Left ventricle myocardium inferior (tissue), 1 donor: ENCODE measurements at regions not wholly inside any gene's neighbourhood (a gene's known extent, or its start where the extent isn't known, plus 50 kb on each side); places are given as distances from the start of the nearest gene placed in this dataset.

Experiments
- DNase-seq: peaks from one replicate; pipeline ENCODE4 v3.0.0-alpha.2; 2020
- H3K27ac ChIP-seq: fragments of 200-600 bp; replicated peaks from 2 replicates; pipeline ENCODE4 v1.8.0; 2021
- H3K27me3 ChIP-seq: fragments of 200-600 bp; 2 replicates; pipeline ENCODE4 v1.8.0; 2021; ENCODE audit warnings: low read depth
- H3K36me3 ChIP-seq: fragments of 200-600 bp; 2 replicates; pipeline ENCODE4 v1.8.0; 2021
- H3K4me1 ChIP-seq: fragments of 200-600 bp; 2 replicates; pipeline ENCODE4 v1.8.0; 2021
- H3K4me3 ChIP-seq: fragments of 200-600 bp; 2 replicates; pipeline ENCODE4 v1.8.0; 2021; ENCODE audit warnings: mild to moderate bottlenecking, moderate library complexity
- H3K9me3 ChIP-seq: fragments of 200-600 bp; replicated peaks from 2 replicates; pipeline ENCODE4 v1.8.0; 2021
- intact Hi-C: fragments of 100-400 bp; cut with micrococcal nuclease; formaldehyde crosslinking; loops from one replicate; pipeline ENCODE4 v1.11.0; 2022
- TF ChIP-seq, protein P1 (sequence below): fragments of 200-600 bp; IDR thresholded peaks from 2 replicates; pipeline ENCODE4 v1.8.0; 2021; ENCODE audit warnings: antibody characterized with exemption, mild to moderate bottlenecking, borderline replicate concordance
- donor health status: DM: no; HTN: yes; CAD: no; lungs with severe emphysema.

DNA sequence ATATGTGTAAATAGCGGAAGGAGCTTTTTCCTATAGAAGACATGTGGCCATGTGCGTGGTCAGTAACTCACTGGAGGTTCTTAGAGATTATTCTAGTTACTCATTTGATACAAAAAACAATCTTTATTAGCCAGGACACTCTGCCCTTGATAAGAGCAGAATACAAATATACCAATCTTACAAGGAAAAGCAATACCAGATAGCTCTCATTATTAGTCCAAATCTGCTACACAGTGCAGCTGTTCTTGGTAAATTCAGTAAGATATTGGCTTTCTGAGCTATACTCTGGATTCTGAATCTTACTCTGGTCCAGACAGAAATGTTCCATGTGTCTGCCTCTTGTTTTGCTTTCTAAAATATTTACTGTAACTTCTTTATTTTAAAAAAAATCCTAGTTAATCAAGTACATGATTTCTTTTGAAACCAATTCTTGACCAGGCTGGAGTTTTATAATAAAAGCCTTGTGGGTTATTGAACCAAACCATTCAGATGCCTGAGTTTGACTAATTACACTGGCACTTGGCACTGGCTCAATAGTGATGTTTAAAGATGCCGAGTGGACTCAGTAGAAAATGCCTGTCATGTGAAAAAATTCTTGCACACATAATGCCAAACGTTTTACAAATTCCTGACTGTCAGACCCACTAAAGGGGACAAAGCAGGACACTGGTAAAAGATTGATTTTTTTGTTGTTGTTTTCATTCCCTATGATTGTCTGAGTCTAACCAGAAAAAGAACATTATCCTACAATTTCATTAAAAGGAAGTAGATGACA lies 242.8 kb upstream of the TCF21 start:
- Histone ChIP-seq H3K9me3 (no peaks in the 10 kb centered on the region), H3K4me1 (no peaks in the 10 kb centered on the region), H3K27me3 (no peaks in the 10 kb centered on the region), H3K4me3 (no peak overlapping the region), H3K36me3 (no peaks in the 10 kb centered on the region), H3K27ac (no peak overlapping the region)
- TF ChIP-seq, protein P1, sequence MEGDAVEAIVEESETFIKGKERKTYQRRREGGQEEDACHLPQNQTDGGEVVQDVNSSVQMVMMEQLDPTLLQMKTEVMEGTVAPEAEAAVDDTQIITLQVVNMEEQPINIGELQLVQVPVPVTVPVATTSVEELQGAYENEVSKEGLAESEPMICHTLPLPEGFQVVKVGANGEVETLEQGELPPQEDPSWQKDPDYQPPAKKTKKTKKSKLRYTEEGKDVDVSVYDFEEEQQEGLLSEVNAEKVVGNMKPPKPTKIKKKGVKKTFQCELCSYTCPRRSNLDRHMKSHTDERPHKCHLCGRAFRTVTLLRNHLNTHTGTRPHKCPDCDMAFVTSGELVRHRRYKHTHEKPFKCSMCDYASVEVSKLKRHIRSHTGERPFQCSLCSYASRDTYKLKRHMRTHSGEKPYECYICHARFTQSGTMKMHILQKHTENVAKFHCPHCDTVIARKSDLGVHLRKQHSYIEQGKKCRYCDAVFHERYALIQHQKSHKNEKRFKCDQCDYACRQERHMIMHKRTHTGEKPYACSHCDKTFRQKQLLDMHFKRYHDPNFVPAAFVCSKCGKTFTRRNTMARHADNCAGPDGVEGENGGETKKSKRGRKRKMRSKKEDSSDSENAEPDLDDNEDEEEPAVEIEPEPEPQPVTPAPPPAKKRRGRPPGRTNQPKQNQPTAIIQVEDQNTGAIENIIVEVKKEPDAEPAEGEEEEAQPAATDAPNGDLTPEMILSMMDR, result no peak
- DNase-seq, result no peak
- intact Hi-C loops, result no loop called here

- Histone ChIP-seq H3K27me3 (no peaks in the 10 kb centered on the region), H3K36me3 (no peaks in the 10 kb centered on the region), H3K27ac (no peak overlapping the region), H3K4me3 (no peak overlapping the region), H3K9me3 (no peaks in the 10 kb centered on the region), H3K4me1 (no peaks in the 10 kb centered on the region)
- TF ChIP-seq, protein P1, result no peak
- no peak for DNase-seq
- intact Hi-C loops, result no loop called here
Observed at GRCh38 chr6:133648581-133648980, 240.3 kb upstream of the TCF21 start.

DNA sequence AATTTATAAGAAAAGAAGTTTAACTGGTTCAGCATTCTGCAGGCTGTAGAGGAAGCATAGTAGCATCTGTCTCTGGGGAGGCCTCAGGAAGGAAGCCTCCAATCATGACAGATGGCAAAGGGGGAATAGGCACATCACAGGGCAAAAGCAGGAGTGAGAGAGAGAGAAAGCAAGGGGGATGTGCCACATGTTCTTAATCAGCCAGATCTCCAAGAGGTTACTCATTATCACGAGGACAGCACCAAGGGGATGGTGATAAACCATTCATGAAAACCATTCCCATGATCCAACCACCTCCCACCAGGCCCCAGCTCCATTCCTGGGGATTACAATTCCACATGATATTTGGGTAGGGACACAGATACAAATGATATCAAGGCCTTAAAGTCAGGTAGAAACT lies 217.5 kb upstream of the TCF21 start:
- H3K4me1 ChIP-seq, result no peaks in the 10 kb centered on the region
- no peaks in the 10 kb centered on the region for H3K9me3 ChIP-seq
- H3K27ac ChIP-seq, result no peak overlapping the region
- no peak for DNase-seq
- TF ChIP-seq, protein P1, result no peak
- intact Hi-C loops, result no loop called here
- H3K4me3 ChIP-seq, result no peak overlapping the region
- H3K27me3 ChIP-seq, result no peaks in the 10 kb centered on the region
- H3K36me3 ChIP-seq, result no peaks in the 10 kb centered on the region

- Histone ChIP-seq H3K4me3 (no peak overlapping the region), H3K4me1 (no peaks in the 10 kb centered on the region)
Observed at GRCh38 chr6:133673056-133673455, 215.9 kb upstream of the TCF21 start.

DNA sequence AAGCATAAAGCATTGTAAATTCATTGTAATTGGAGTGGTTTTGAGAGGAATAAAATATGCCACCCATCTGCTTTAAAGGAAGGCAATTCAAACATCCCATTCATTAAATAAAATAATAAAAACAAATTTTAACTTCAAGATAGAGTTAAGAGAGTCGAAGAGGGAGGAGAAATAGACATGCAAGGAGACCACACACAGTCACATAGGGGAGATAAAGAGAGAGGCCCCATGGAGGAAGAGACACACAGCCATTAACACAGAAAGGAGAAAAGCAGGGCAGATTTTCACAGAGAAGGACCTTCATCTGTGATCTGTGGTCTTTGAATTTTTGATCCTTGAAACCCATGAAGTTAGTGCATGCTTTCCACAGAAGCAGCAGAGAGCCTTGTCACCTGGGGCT lies 214.3 kb upstream of the TCF21 start:
- intact Hi-C loops, result no loop called here
- Histone ChIP-seq H3K4me3 (no peak overlapping the region), H3K36me3 (no peaks in the 10 kb centered on the region), H3K27me3 (peaks cover 4% of the 10 kb centered on the region), H3K4me1 (no peaks in the 10 kb centered on the region), H3K27ac (no peak overlapping the region), H3K9me3 (no peaks in the 10 kb centered on the region)
- DNase-seq, result no peak
- TF ChIP-seq, protein P1, result no peak

More at GRCh38 chr6:133673056-133673455, 215.9 kb upstream of the TCF21 start:
- Histone ChIP-seq H3K9me3 (no peaks in the 10 kb centered on the region), H3K36me3 (no peaks in the 10 kb centered on the region), H3K27ac (no peak overlapping the region), H3K27me3 (no peaks in the 10 kb centered on the region)
- DNase-seq, result no peak
- TF ChIP-seq, protein P1, result no peak
- intact Hi-C loops, result no loop called here
